Prostate gland (tissue), 2 donors: ENCODE measurements at regions not wholly inside any gene's neighbourhood (a gene's known extent, or its start where the extent isn't known, plus 50 kb on each side); places are given as distances from the start of the nearest gene placed in this dataset.

ENCODE experiments used
- CTCF ChIP-seq, 4 experiments: fragments of 200-600 bp in 2 of 4; fragments of 450-650 bp in 2 of 4; sonication (generic) in 2 of 4; IDR thresholded peaks; 1 replicate in 3 of 4; 2 replicates in 1 of 4; pipeline ENCODE4 v1.5.1; 2016 to 2019; ENCODE audit warnings: antibody characterized with exemption in 4 of 4, mild to moderate bottlenecking in 2 of 4, moderate library complexity in 2 of 4
- POLR2AphosphoS5 ChIP-seq: sonication (generic); formaldehyde crosslinking; IDR thresholded peaks from one replicate; pipeline ENCODE4 v1.6.1; 2017; ENCODE audit warnings: antibody characterized with exemption

- TF ChIP-seq CTCF (IDR thresholded peaks at IDR 0.05) (no peak), POLR2AphosphoS5 (no peak)
Observed at GRCh38 chr6:123716506-123716905, 79.8 kb upstream of the TRDN start.
